ENCODE measurements at regions not wholly inside any gene's neighbourhood (a gene's known extent, or its start where the extent isn't known, plus 50 kb on each side); places are given as distances from the start of the nearest gene placed in this dataset.

DNA sequence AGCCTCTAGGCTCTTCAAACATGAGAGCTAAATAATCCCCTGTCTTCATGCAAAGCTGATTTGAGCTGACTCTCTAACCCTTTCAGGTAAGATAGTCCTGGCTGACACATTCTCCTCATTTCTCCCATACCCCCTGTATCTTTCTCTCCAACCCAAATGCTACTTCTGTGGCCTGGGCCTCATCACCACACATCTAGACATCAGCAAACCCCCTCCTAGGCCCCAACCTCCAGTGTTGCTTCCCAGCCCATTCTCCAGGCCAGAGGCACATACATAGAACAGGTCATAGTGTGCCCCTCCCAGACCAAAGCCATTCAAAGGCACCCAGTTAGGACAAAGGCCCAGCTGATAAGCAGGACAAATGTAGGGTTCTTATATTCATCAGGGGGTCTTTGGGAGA is 84.9 kb downstream of the ANKRD60 start:
- peak; percentile 43 for DNase-seq

DNA sequence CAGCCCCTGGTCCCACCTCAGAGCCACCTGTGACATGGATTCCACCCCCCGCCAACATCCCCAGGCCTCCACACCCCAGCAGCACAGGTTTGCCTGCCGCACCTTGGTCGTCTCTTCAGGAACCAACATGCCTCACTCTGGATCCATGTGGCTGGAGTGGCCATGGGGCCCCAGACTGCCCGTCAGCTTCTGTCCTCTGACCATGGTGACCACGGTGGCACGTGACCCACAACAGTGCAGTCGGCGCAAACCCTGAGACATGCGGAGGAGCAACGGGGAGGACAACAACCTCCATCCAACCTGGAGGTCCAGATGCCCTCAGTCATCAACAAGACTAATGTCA is 85.6 kb downstream of the ANKRD60 start:
- H3K27ac ChIP-seq, result no peak overlapping the region
- TF ChIP-seq POLR2A (IDR thresholded peaks at IDR 0.05) (no peak), POLR2AphosphoS5 (IDR thresholded peaks at IDR 0.05) (no peak), EP300 (IDR thresholded peaks at IDR 0.05) (no peak)
- TF ChIP-seq, protein P1, sequence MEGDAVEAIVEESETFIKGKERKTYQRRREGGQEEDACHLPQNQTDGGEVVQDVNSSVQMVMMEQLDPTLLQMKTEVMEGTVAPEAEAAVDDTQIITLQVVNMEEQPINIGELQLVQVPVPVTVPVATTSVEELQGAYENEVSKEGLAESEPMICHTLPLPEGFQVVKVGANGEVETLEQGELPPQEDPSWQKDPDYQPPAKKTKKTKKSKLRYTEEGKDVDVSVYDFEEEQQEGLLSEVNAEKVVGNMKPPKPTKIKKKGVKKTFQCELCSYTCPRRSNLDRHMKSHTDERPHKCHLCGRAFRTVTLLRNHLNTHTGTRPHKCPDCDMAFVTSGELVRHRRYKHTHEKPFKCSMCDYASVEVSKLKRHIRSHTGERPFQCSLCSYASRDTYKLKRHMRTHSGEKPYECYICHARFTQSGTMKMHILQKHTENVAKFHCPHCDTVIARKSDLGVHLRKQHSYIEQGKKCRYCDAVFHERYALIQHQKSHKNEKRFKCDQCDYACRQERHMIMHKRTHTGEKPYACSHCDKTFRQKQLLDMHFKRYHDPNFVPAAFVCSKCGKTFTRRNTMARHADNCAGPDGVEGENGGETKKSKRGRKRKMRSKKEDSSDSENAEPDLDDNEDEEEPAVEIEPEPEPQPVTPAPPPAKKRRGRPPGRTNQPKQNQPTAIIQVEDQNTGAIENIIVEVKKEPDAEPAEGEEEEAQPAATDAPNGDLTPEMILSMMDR (IDR thresholded peaks at IDR 0.05), result no peak
- DNase-seq, result peak; percentile 37
- intact Hi-C loops (cut with DNase I), result no loop called here
- H3K4me1 ChIP-seq, result peaks cover 0 to 3% (median 0%) of the 10 kb centered on the region in 4 donors
- no peaks in the 10 kb centered on the region for H3K36me3 ChIP-seq
- no peak overlapping the region for H3K4me3 ChIP-seq
- H3K27me3 ChIP-seq, result peaks cover 0 to 38% (median 8%) of the 10 kb centered on the region in 3 donors
- 96 to 97% methylated on average over 10 of the region's 10 CpGs for WGBS, 2 donors
- H3K9me3 ChIP-seq, result no peaks in the 10 kb centered on the region

More for the DNA sequence above, 84.9 kb downstream of the ANKRD60 start:
- Histone ChIP-seq H3K27ac (no peak overlapping the region), H3K4me1 (peaks cover 0 to 3% (median 0%) of the 10 kb centered on the region in 4 donors), H3K4me3 (no peak overlapping the region), H3K27me3 (peaks cover 0 to 35% (median 5%) of the 10 kb centered on the region in 3 donors), H3K36me3 (no peaks in the 10 kb centered on the region), H3K9me3 (no peaks in the 10 kb centered on the region)
- intact Hi-C loops (cut with DNase I), result no loop called here
- TF ChIP-seq POLR2A (IDR thresholded peaks at IDR 0.05), result no peak
- TF ChIP-seq EP300 (IDR thresholded peaks at IDR 0.05), result no peak
- TF ChIP-seq, protein P1 (IDR thresholded peaks at IDR 0.05), result no peak
- TF ChIP-seq POLR2AphosphoS5 (IDR thresholded peaks at IDR 0.05), result no peak

DNA sequence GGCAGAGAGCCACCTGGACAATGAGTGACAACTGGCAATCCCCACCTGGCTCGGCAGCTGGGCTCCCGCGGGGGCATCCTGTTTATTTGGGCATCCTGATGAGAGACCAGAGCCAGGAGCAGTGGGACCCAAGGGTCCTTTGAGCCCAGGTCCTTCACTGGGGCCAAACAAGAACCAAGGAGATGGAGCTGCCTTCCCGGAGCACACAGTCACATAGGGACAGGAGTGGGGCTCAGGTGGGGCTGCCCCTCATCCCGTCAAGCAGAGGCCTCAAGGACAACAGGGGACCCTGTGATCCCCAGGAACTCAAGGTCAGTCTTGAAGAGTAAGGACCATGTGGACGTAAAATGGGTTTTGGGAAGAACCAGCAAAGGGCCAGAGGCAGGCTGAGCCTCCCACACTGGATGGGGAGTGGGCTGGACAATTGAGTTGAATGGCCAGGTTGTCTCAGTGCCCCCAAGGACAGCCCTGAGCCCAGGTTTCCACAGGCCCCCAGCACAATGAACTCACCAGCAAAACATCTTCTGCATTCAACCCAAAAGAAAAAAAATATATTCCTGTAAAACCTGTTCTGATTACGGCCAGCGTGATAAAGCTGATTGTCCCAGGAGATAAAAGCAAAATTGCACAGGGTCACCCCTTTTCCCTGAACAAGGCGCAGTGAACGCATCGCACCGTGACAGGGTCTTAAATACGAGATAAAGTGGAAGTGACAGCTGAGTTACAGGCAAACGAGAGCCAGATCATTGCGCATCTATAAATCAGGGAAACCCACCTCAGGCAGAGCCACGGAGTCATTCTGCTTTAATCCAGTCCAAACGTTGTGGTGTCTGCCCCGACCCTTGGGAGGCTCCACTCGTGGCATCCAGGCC is 86.2 kb downstream of the ANKRD60 start:
- Histone ChIP-seq H3K9me3 (no peaks in the 10 kb centered on the region), H3K27me3 (peaks cover 0 to 43% (median 12%) of the 10 kb centered on the region in 3 donors), H3K27ac (no peak overlapping the region), H3K36me3 (no peaks in the 10 kb centered on the region), H3K4me3 (no peak overlapping the region), H3K4me1 (peaks cover 0 to 3% (median 0%) of the 10 kb centered on the region in 4 donors)
- peak; percentile 30 for DNase-seq
- intact Hi-C loops (cut with DNase I), result no loop called here
- TF ChIP-seq, protein P1 (IDR thresholded peaks at IDR 0.05), result no peak
- TF ChIP-seq EP300 (IDR thresholded peaks at IDR 0.05) (no peak), POLR2A (IDR thresholded peaks at IDR 0.05) (no peak), POLR2AphosphoS5 (IDR thresholded peaks at IDR 0.05) (no peak)
- 61 to 78% methylated on average over 19 of the region's 19 CpGs for WGBS, 2 donors

DNA sequence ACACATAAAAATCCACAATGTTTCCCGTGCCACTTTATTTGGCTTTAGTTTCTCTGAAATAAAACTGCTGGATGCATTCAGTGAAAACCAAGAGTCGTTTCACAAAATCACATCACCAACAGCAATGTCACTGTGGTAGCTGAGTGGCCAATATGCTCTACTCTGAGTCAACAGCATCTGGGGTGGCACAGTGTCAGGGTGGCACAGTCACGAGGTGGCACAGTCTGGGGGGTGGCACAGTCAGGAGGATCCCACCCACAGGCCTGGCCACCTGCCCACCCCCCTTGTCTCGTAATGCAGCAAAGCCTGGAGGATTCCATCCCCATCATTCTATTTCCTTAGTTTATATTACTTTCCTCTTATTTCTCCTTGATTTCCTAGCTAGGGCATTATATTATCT is 87.0 kb downstream of the ANKRD60 start:
- DNase-seq, result peak; percentile 28
- Histone ChIP-seq H3K4me1 (peaks cover 0 to 3% (median 0%) of the 10 kb centered on the region in 4 donors), H3K27me3 (peaks cover 0 to 46% (median 14%) of the 10 kb centered on the region in 3 donors), H3K9me3 (no peaks in the 10 kb centered on the region), H3K36me3 (no peaks in the 10 kb centered on the region), H3K4me3 (no peak overlapping the region), H3K27ac (no peak overlapping the region)
- no peak for TF ChIP-seq EP300 (IDR thresholded peaks at IDR 0.05)
- no peak for TF ChIP-seq POLR2AphosphoS5 (IDR thresholded peaks at IDR 0.05)
- no peak for TF ChIP-seq POLR2A (IDR thresholded peaks at IDR 0.05)
- TF ChIP-seq, protein P1 (IDR thresholded peaks at IDR 0.05), result no peak
- WGBS, 2 donors, result 82 to 84% methylated on average over 4 of the region's 4 CpGs
- intact Hi-C loops (cut with DNase I), result no loop called here
